ENCODE measurements at regions not wholly inside any gene's neighbourhood (a gene's known extent, or its start where the extent isn't known, plus 50 kb on each side); places are given as distances from the start of the nearest gene placed in this dataset.

DNA sequence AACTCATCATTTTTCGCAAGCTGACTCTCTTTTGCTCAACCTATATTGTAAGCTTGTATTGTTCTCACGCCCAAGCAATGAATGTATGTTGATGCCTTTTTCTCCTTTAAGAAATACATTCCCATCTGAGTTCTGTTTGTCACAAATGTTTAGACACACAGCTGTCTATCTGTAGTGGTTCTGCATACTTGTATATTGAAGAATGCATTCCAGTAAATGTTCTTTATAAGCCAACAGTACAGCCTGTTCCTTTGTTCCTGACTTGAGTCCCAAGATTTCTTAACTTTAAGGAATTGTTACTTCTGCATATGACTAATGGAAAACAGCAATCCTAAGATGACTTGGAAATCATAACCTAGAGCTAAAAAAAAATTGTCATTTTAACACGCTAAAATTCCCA, 849.1 kb upstream of the POU3F3 start:
- TF ChIP-seq, protein P1, sequence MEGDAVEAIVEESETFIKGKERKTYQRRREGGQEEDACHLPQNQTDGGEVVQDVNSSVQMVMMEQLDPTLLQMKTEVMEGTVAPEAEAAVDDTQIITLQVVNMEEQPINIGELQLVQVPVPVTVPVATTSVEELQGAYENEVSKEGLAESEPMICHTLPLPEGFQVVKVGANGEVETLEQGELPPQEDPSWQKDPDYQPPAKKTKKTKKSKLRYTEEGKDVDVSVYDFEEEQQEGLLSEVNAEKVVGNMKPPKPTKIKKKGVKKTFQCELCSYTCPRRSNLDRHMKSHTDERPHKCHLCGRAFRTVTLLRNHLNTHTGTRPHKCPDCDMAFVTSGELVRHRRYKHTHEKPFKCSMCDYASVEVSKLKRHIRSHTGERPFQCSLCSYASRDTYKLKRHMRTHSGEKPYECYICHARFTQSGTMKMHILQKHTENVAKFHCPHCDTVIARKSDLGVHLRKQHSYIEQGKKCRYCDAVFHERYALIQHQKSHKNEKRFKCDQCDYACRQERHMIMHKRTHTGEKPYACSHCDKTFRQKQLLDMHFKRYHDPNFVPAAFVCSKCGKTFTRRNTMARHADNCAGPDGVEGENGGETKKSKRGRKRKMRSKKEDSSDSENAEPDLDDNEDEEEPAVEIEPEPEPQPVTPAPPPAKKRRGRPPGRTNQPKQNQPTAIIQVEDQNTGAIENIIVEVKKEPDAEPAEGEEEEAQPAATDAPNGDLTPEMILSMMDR (IDR thresholded peaks at IDR 0.05): no peak
- TF ChIP-seq POLR2A (IDR thresholded peaks at IDR 0.05) (no peak), POLR2AphosphoS5 (IDR thresholded peaks at IDR 0.05; ENCODE audit: insufficient read depth in 1 of 2, low read depth in 1 of 2) (no peak)
